GM19035 (cell line): ENCODE measurements at regions not wholly inside any gene's neighbourhood (a gene's known extent, or its start where the extent isn't known, plus 50 kb on each side); places are given as distances from the start of the nearest gene placed in this dataset.

Experiments used
- ATAC-seq: cut with Tn5 transposase; IDR thresholded peaks from one replicate; pipeline ENCODE4 v1.9.1; 2021; ENCODE audit not compliant: unreplicated experiment

- no peak for ATAC-seq
Measured at GRCh38 chr20:2236256-2236655, 59.5 kb upstream of the TGM3 start.

GRCh38 chr20:2237059-2237458, 58.7 kb upstream of the TGM3 start:
- ATAC-seq, result no peak

- no peak for ATAC-seq
Measured at GRCh38 chr20:2238601-2239000, 57.2 kb upstream of the TGM3 start.

- no peak for ATAC-seq
Measured at GRCh38 chr20:2240835-2241234, 55.0 kb upstream of the TGM3 start.

- ATAC-seq, result no peak
Measured at GRCh38 chr20:2242678-2243077, 53.1 kb upstream of the TGM3 start.

- ATAC-seq, result no peak
Measured at GRCh38 chr20:2244523-2244922, 51.3 kb upstream of the TGM3 start.

GRCh38 chr20:2244993-2245392, 50.8 kb upstream of the TGM3 start:
- ATAC-seq, result no peak

GRCh38 chr20:2245637-2246036, 50.2 kb upstream of the TGM3 start:
- no peak for ATAC-seq
